Sigmoid colon (tissue), 6 donors: ENCODE measurements at regions not wholly inside any gene's neighbourhood (a gene's known extent, or its start where the extent isn't known, plus 50 kb on each side); places are given as distances from the start of the nearest gene placed in this dataset.

ENCODE experiments used
- DNase-seq: peaks from one replicate; pipeline ENCODE4 v3.0.0-alpha.2; 2019
- H3K27ac ChIP-seq, 4 donors: fragments of 200-600 bp; sonication (generic); one replicate each; pipeline ENCODE4 v1.5.1; 2016 to 2019; ENCODE audit warnings: mild to moderate bottlenecking in 1 of 4
- H3K27me3 ChIP-seq, 3 donors: fragments of 200-600 bp; sonication (generic); one replicate each; pipeline ENCODE4 v1.5.1; 2019; ENCODE audit warnings: mild to moderate bottlenecking in 1 of 3
- H3K36me3 ChIP-seq, 4 donors: fragments of 200-600 bp; sonication (generic); one replicate each; pipeline ENCODE4 v1.5.1; 2016 to 2019
- H3K4me1 ChIP-seq, 4 donors: fragments of 200-600 bp; sonication (generic); one replicate each; pipeline ENCODE4 v1.5.1; 2017 to 2019
- H3K4me3 ChIP-seq, 4 donors: fragments of 200-600 bp; sonication (generic); one replicate each; pipeline ENCODE4 v1.5.1; 2017 to 2019; ENCODE audit warnings: mild to moderate bottlenecking in 2 of 4, moderate library complexity in 1 of 4
- H3K9me3 ChIP-seq, 4 donors: fragments of 200-600 bp in 3 of 4; sonication (generic) in 3 of 4; one replicate each; pipeline versions ENCODE4 v1.5.1 to v1.6.1; 2013 to 2019
- CTCF ChIP-seq, 4 experiments: fragments of 450-650 bp in 3 of 4; fragments of 200-600 bp in 1 of 4; IDR thresholded peaks; one replicate each; pipeline ENCODE4 v1.5.1; 2016 to 2019; ENCODE audit warnings: antibody characterized with exemption in 4 of 4, mild to moderate bottlenecking in 3 of 4, moderate library complexity in 2 of 4
- EP300 ChIP-seq, 4 donors: sonication (generic); formaldehyde crosslinking; IDR thresholded peaks; one replicate each; pipeline ENCODE4 v1.6.1; 2017; ENCODE audit warnings: antibody characterized with exemption in 4 of 4
- POLR2A ChIP-seq, 2 donors: fragments of 450-650 bp; IDR thresholded peaks; one replicate each; pipeline ENCODE4 v1.6.1; 2016; ENCODE audit warnings: antibody characterized with exemption in 2 of 2, mild to moderate bottlenecking in 2 of 2, moderate library complexity in 2 of 2
- POLR2AphosphoS5 ChIP-seq, 4 donors: sonication (generic); formaldehyde crosslinking; IDR thresholded peaks; one replicate each; pipeline ENCODE4 v1.6.1; 2017; ENCODE audit warnings: antibody characterized with exemption in 4 of 4
- WGBS, 2 donors: extraction: QIAGEN DNeasy Blood & Tissue Kit; methylation state at CpG; one replicate each; pipeline ENCODE4 v1.1.7; 2013; 5-methylcytosine and 5-hydroxymethylcytosine counted together
- intact Hi-C: fragments of 100-400 bp; cut with DNase I; formaldehyde crosslinking; loops from one replicate; pipeline ENCODE4 v1.15.1; 2023
- donor health status: healthy with polysubstance abuse.
- donor health status: healthy.

GRCh38 chr2:122391726-122392125, 636.3 kb downstream of the TSN start:
- intact Hi-C loops, result no loop called here
- Histone ChIP-seq H3K4me3 (no peak overlapping the region), H3K27ac (no peak overlapping the region), H3K27me3 (no peaks in the 10 kb centered on the region), H3K4me1 (no peaks in the 10 kb centered on the region), H3K36me3 (no peaks in the 10 kb centered on the region), H3K9me3 (peaks cover 0 to 8% (median 2%) of the 10 kb centered on the region in 4 donors)
- TF ChIP-seq CTCF (IDR thresholded peaks at IDR 0.05) (no peak), POLR2AphosphoS5 (IDR thresholded peaks at IDR 0.05) (no peak), EP300 (IDR thresholded peaks at IDR 0.05) (no peak), POLR2A (IDR thresholded peaks at IDR 0.05) (no peak)
- WGBS, 2 donors, result 86% methylated on average over 3 of the region's 3 CpGs
- DNase-seq, result no peak

DNA sequence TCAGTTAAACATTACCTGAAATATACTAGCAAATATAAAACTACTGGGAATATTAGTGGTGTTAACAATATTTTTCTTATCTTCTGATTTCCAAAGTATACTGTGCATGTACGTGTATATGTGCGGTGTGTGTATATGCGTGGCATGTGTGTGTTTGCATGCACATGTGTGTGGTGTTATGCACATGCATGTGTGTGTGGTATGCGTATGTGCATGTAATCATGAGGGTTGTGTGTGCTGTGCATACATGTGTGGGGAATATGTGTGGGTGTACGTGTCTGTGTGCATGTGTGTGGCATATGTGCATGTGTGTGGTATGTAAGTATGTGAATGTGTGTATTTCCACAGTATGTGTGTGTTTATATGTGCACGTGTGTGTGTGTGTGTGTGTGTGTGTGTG, 640.2 kb downstream of the TSN start:
- intact Hi-C loops, result no loop called here
- Histone ChIP-seq H3K9me3 (no peaks in the 10 kb centered on the region), H3K27me3 (no peaks in the 10 kb centered on the region), H3K36me3 (no peaks in the 10 kb centered on the region), H3K4me3 (no peak overlapping the region), H3K4me1 (no peaks in the 10 kb centered on the region), H3K27ac (no peak overlapping the region)
- WGBS, 2 donors, result 87 to 92% methylated on average over 6 of the region's 6 CpGs
- no peak for TF ChIP-seq POLR2A (IDR thresholded peaks at IDR 0.05)
- TF ChIP-seq POLR2AphosphoS5 (IDR thresholded peaks at IDR 0.05), result no peak
- TF ChIP-seq EP300 (IDR thresholded peaks at IDR 0.05), result no peak
- TF ChIP-seq CTCF (IDR thresholded peaks at IDR 0.05), result no peak
- DNase-seq, result no peak

GRCh38 chr2:122411231-122411630, 655.8 kb downstream of the TSN start:
- no peaks in the 10 kb centered on the region for H3K4me1 ChIP-seq
- no peak overlapping the region for H3K27ac ChIP-seq
- no peak overlapping the region for H3K4me3 ChIP-seq
- TF ChIP-seq EP300 (IDR thresholded peaks at IDR 0.05), result no peak
- TF ChIP-seq CTCF (IDR thresholded peaks at IDR 0.05), result no peak
- no peak for TF ChIP-seq POLR2AphosphoS5 (IDR thresholded peaks at IDR 0.05)
- TF ChIP-seq POLR2A (IDR thresholded peaks at IDR 0.05), result no peak
- 73 to 75% methylated on average over 5 of the region's 5 CpGs for WGBS, 2 donors
- intact Hi-C loops, result no loop called here
- H3K9me3 ChIP-seq, result no peaks in the 10 kb centered on the region
- no peaks in the 10 kb centered on the region for H3K27me3 ChIP-seq
- no peaks in the 10 kb centered on the region for H3K36me3 ChIP-seq
- no peak for DNase-seq

- Histone ChIP-seq H3K4me1 (no peaks in the 10 kb centered on the region), H3K27me3 (no peaks in the 10 kb centered on the region), H3K27ac (no peak overlapping the region), H3K4me3 (no peak overlapping the region), H3K9me3 (no peaks in the 10 kb centered on the region), H3K36me3 (no peaks in the 10 kb centered on the region)
- intact Hi-C loops, result no loop called here
- WGBS, 2 donors, result 82 to 84% methylated on average over 6 of the region's 6 CpGs
- DNase-seq, result no peak
- TF ChIP-seq POLR2A (IDR thresholded peaks at IDR 0.05) (no peak), EP300 (IDR thresholded peaks at IDR 0.05) (no peak), POLR2AphosphoS5 (IDR thresholded peaks at IDR 0.05) (no peak)
These were observed 656.9 kb downstream of the TSN start for GRCh38 chr2:122412360-122412759.

DNA sequence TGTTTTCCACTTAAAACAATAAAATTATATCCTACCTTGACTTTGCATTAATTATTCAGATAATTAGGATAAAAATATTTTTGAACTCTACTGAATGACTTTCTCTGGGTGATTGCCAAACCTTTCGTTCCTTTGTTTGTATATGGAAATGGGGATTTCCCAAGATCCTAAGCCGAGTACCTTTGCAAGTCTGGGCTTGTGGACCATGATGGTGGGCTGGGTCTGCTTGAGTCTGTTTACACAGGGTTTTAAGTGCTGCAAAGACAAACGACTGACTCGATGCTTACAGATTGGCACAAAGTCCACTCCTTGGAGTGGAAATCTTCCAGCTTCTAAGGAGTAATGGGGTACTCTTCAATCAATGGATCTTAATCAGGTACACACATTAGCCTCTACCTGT, 659.5 kb downstream of the TSN start:
- intact Hi-C loops, result no loop called here
- no peaks in the 10 kb centered on the region for H3K36me3 ChIP-seq
- WGBS, 2 donors, result 10 to 55% methylated on average over 4 of the region's 4 CpGs

More for the DNA sequence above, 659.5 kb downstream of the TSN start:
- DNase-seq, result no peak
- TF ChIP-seq POLR2A (IDR thresholded peaks at IDR 0.05) (no peak), CTCF (IDR thresholded peaks at IDR 0.05) (no peak), EP300 (IDR thresholded peaks at IDR 0.05) (no peak), POLR2AphosphoS5 (IDR thresholded peaks at IDR 0.05) (no peak)
- Histone ChIP-seq H3K27me3 (no peaks in the 10 kb centered on the region), H3K4me1 (no peaks in the 10 kb centered on the region), H3K9me3 (no peaks in the 10 kb centered on the region), H3K27ac (no peak overlapping the region), H3K4me3 (no peak overlapping the region)
